GM20000 (cell line): ENCODE measurements at regions not wholly inside any gene's neighbourhood (a gene's known extent, or its start where the extent isn't known, plus 50 kb on each side); places are given as distances from the start of the nearest gene placed in this dataset.
"Not testable (repeated sequence)": the region's sequence is repeated elsewhere in the genome, so short reads cannot be mapped to it uniquely, and the experiment has no call there.

Source experiments
- DNase-seq: peaks from one replicate; pipeline ENCODE4 v3.0.0; 2012; ENCODE audit warnings: low spot score
- CTCF ChIP-seq: IDR thresholded peaks from 2 replicates; pipeline ENCODE4 v1.5.1; 2012; ENCODE audit warnings: mild to moderate bottlenecking, control low read depth; ENCODE audit errors: extremely low read depth, missing control alignments

GRCh38 chrX:150086371-150086770 is 148.1 kb upstream of the EOLA2 start:
- TF ChIP-seq CTCF = no peak

GRCh38 chrX:150087612-150088011 is 149.3 kb upstream of the EOLA2 start:
- TF ChIP-seq CTCF = no peak

More at GRCh38 chrX:150086371-150086770, 148.1 kb upstream of the EOLA2 start:
- DNase-seq = no peak

GRCh38 chrX:150088042-150088441 is 149.8 kb upstream of the EOLA2 start:
- no peak for DNase-seq
- TF ChIP-seq CTCF = no peak

More at GRCh38 chrX:150087612-150088011, 149.3 kb upstream of the EOLA2 start:
- DNase-seq = no peak

GRCh38 chrX:150088766-150089518 is 150.7 kb upstream of the EOLA2 start:
- TF ChIP-seq CTCF = no peak
- no peak for DNase-seq

GRCh38 chrX:150091300-150091699 is 153.0 kb upstream of the EOLA2 start:
- not testable (repeated sequence) for DNase-seq

GRCh38 chrX:150092549-150092948 is 154.3 kb upstream of the EOLA2 start:
- DNase-seq = no peak
- no peak for TF ChIP-seq CTCF

- no peak for TF ChIP-seq CTCF
- DNase-seq = no peak
Observed at GRCh38 chrX:150094375-150094774, 156.1 kb upstream of the EOLA2 start.

- no peak for TF ChIP-seq CTCF
- no peak for DNase-seq
Observed at GRCh38 chrX:150094996-150095395, 156.7 kb upstream of the EOLA2 start.
